Lower leg skin (tissue), 3 donors: ENCODE measurements at regions not wholly inside any gene's neighbourhood (a gene's known extent, or its start where the extent isn't known, plus 50 kb on each side); places are given as distances from the start of the nearest gene placed in this dataset.

Experiments
- POLR2A ChIP-seq, 2 donors: fragments of 450-650 bp; IDR thresholded peaks; one replicate each; pipeline ENCODE4 v1.6.1; 2016 to 2017; ENCODE audit warnings: antibody characterized with exemption in 2 of 2, mild to moderate bottlenecking in 1 of 2, moderate library complexity in 1 of 2
- TF ChIP-seq, protein P1 (sequence below), 3 donors: fragments of 450-650 bp; IDR thresholded peaks; one replicate each; pipeline ENCODE4 v1.5.1; 2016; ENCODE audit warnings: antibody characterized with exemption in 3 of 3, mild to moderate bottlenecking in 3 of 3, moderate library complexity in 2 of 3

- TF ChIP-seq, protein P1, sequence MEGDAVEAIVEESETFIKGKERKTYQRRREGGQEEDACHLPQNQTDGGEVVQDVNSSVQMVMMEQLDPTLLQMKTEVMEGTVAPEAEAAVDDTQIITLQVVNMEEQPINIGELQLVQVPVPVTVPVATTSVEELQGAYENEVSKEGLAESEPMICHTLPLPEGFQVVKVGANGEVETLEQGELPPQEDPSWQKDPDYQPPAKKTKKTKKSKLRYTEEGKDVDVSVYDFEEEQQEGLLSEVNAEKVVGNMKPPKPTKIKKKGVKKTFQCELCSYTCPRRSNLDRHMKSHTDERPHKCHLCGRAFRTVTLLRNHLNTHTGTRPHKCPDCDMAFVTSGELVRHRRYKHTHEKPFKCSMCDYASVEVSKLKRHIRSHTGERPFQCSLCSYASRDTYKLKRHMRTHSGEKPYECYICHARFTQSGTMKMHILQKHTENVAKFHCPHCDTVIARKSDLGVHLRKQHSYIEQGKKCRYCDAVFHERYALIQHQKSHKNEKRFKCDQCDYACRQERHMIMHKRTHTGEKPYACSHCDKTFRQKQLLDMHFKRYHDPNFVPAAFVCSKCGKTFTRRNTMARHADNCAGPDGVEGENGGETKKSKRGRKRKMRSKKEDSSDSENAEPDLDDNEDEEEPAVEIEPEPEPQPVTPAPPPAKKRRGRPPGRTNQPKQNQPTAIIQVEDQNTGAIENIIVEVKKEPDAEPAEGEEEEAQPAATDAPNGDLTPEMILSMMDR (IDR thresholded peaks at IDR 0.05): no peak
- TF ChIP-seq POLR2A (IDR thresholded peaks at IDR 0.05): no peak
Observed at GRCh38 chr3:22117091-22117490, 366.1 kb upstream of the ZNF385D start.
